GM18519 (cell line): ENCODE measurements at regions not wholly inside any gene's neighbourhood (a gene's known extent, or its start where the extent isn't known, plus 50 kb on each side); places are given as distances from the start of the nearest gene placed in this dataset.

Source experiments
- ATAC-seq: cut with Tn5 transposase; IDR thresholded peaks from one replicate; pipeline ENCODE4 v1.9.1; 2021; ENCODE audit warnings: mild to moderate bottlenecking, moderate library complexity; ENCODE audit not compliant: unreplicated experiment, low FRiP score

GRCh38 chr21:29436650-29437049, 137.9 kb downstream of the BACH1 start:
- ATAC-seq: no peak

- no peak for ATAC-seq
These were observed 142.9 kb downstream of the BACH1 start for GRCh38 chr21:29441651-29442050.

- ATAC-seq: no peak
These were observed 144.8 kb downstream of the BACH1 start for GRCh38 chr21:29443411-29444010.

GRCh38 chr21:29448766-29449165, 150.0 kb downstream of the BACH1 start:
- ATAC-seq: no peak

- ATAC-seq: no peak
These were observed 150.7 kb downstream of the BACH1 start for GRCh38 chr21:29449306-29449950.

GRCh38 chr21:29450058-29450457, 151.3 kb downstream of the BACH1 start:
- no peak for ATAC-seq

- peak; percentile 54 for ATAC-seq
These were observed 154.8 kb downstream of the BACH1 start for GRCh38 chr21:29453511-29453910.

- no peak for ATAC-seq
These were observed 155.5 kb downstream of the BACH1 start for GRCh38 chr21:29454179-29454578.

- ATAC-seq: no peak
These were observed 163.8 kb downstream of the BACH1 start for GRCh38 chr21:29462479-29462878.

- ATAC-seq: no peak
These were observed 166.8 kb downstream of the BACH1 start for GRCh38 chr21:29465546-29465945.

GRCh38 chr21:29466532-29466931, 167.8 kb downstream of the BACH1 start:
- ATAC-seq: no peak

GRCh38 chr21:29470397-29470796, 171.7 kb downstream of the BACH1 start:
- no peak for ATAC-seq

GRCh38 chr21:29473808-29474207, 175.1 kb downstream of the BACH1 start:
- ATAC-seq: no peak

- ATAC-seq: no peak
These were observed 176.6 kb downstream of the BACH1 start for GRCh38 chr21:29475329-29475728.

- ATAC-seq: no peak
These were observed 178.6 kb downstream of the BACH1 start for GRCh38 chr21:29477347-29477746.

GRCh38 chr21:29477941-29478340, 179.2 kb downstream of the BACH1 start:
- no peak for ATAC-seq

GRCh38 chr21:29481081-29481480, 182.4 kb downstream of the BACH1 start:
- no peak for ATAC-seq

GRCh38 chr21:29481641-29482040, 182.9 kb downstream of the BACH1 start:
- no peak for ATAC-seq

- ATAC-seq: no peak
These were observed 187.6 kb downstream of the BACH1 start for GRCh38 chr21:29486306-29486807.
